Large intestine (tissue), 3 donors: ENCODE measurements at regions not wholly inside any gene's neighbourhood (a gene's known extent, or its start where the extent isn't known, plus 50 kb on each side); places are given as distances from the start of the nearest gene placed in this dataset.
A peak's percentile ranks its signal among the peaks of the same experiment; 100 is the strongest.
"Not testable (repeated sequence)": the region's sequence is repeated elsewhere in the genome, so short reads cannot be mapped to it uniquely, and the experiment has no call there.

Source experiments
- DNase-seq, 2 donors: peaks; one replicate each; pipeline versions ENCODE4 v3.0.0 to v3.0.0-alpha.2; 2013
- H3K27ac ChIP-seq: one replicate; pipeline ENCODE4 v1.5.1; 2013; ENCODE audit warnings: low read length
- H3K27me3 ChIP-seq: 2 replicates; pipeline ENCODE4 v1.6.1; 2013; ENCODE audit warnings: low read length; ENCODE audit not compliant: control insufficient read depth, insufficient read depth
- H3K36me3 ChIP-seq: 2 replicates; pipeline ENCODE4 v1.6.1; 2013; ENCODE audit warnings: low read length; ENCODE audit not compliant: control insufficient read depth, insufficient read depth
- H3K4me1 ChIP-seq: one replicate; pipeline ENCODE4 v1.6.1; 2013; ENCODE audit warnings: low read length; ENCODE audit not compliant: control insufficient read depth, insufficient read depth
- H3K4me3 ChIP-seq: one replicate; pipeline ENCODE4 v1.5.1; 2013; ENCODE audit warnings: low read length
- H3K9me3 ChIP-seq: one replicate; pipeline ENCODE4 v1.6.1; 2013; ENCODE audit warnings: mild to moderate bottlenecking, low read depth, low read length, moderate library complexity; ENCODE audit not compliant: control insufficient read depth
- WGBS: methylation state at CpG from one replicate; pipeline ENCODE4 v1.1.5; 2013; ENCODE audit warnings: low lambda C conversion rate; ENCODE audit not compliant: insufficient coverage; 5-methylcytosine and 5-hydroxymethylcytosine counted together

DNA sequence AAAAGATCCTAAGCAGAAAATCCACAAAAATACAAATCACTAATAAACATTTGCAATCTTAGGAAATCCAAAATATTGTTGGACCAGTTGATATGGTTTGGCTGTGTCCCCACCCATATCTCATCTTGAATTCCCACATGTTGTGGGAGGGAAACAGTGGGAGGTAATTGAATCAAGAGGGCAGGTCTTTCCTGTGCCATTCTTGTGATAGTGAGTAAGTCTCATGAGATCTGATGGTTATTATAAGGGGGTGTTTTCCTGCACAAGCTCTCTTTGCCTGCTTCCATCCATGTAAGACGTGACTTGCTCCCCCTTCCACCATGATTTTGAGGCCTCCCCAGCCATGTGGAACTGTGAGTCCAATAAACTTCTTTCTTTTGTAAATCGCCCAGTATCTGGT lies 79.2 kb upstream of the CHD1 start:
- not testable (repeated sequence) for H3K36me3 ChIP-seq, DNase-seq, H3K4me1 ChIP-seq, H3K27ac ChIP-seq, H3K4me3 ChIP-seq, H3K9me3 ChIP-seq, H3K27me3 ChIP-seq
- no CpG with 5 or more reads among the region's 2 CpGs for WGBS

DNA sequence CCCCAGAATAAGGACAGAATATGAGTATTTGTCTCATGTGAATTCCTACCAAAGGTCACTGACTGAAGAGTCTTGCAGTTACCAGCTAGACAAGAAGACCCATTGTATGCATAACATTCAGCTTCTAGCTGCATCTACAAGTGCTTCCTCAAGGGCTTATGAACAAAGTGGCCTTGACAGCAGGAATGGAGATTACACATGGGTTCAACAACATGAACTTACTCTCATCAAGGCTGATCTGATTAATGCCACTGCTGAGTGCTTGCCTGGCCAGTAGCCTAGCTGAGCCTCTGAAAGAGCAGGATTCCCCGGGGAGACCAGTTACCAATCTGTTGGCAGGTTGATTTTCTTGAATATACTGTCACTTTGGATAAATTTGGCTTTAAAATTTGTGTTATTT lies 76.7 kb upstream of the CHD1 start:
- DNase-seq, result no peak
- Histone ChIP-seq H3K27me3 (no peaks in the 10 kb centered on the region), H3K9me3 (no peaks in the 10 kb centered on the region), H3K4me1 (no peaks in the 10 kb centered on the region), H3K36me3 (no peaks in the 10 kb centered on the region), H3K27ac (no peak overlapping the region), H3K4me3 (no peak overlapping the region)
- no CpG with 5 or more reads among the region's 1 CpG for WGBS

DNA sequence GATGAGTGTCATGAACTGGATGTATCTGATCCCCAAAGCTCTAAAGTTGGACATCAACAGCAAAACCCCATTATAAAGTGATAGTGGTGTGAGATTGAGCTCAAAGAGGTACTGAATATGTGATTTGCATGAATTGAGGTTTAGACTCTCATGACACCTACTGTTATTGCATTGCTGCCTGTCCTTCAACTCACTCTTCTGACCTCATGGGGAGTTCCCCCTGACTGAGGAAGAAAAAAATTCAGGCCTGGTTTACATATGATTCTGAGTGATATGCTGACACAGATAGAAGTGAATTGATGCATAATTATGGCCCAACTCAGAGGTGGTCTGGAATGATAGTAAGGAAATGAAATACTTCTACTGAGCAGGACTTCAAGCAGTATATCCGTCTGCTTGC lies 76.2 kb upstream of the CHD1 start:
- WGBS, result no CpG with 5 or more reads among the region's 1 CpG
- H3K9me3 ChIP-seq, result no peaks in the 10 kb centered on the region
- H3K27ac ChIP-seq, result no peak overlapping the region
- no peaks in the 10 kb centered on the region for H3K27me3 ChIP-seq
- no peaks in the 10 kb centered on the region for H3K36me3 ChIP-seq
- no peak overlapping the region for H3K4me3 ChIP-seq
- DNase-seq, result no peak
- no peaks in the 10 kb centered on the region for H3K4me1 ChIP-seq

DNA sequence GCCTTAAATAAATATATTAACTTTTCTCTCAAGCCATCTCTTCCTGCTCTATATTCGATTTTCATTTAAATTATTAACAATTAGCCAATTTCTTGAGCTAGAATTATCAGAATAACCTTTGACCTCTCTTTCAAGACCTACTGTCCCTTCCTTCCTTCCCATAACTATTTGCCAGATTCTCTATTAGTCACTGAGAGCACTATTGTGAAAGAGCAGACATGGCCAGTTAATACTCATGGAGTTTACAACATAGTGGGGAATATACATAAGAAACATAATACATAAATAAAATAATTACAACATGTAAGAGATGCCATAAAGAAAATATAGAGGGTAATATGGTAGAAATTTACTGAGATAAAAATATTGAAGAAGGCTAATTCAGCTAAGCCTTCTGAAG lies 72.1 kb upstream of the CHD1 start:
- Histone ChIP-seq H3K27ac (no peak overlapping the region), H3K36me3 (no peaks in the 10 kb centered on the region), H3K4me3 (no peak overlapping the region), H3K9me3 (no peaks in the 10 kb centered on the region), H3K4me1 (no peaks in the 10 kb centered on the region), H3K27me3 (no peaks in the 10 kb centered on the region)
- 50% methylated on average over 1 of the region's 1 CpG for WGBS
- peak in 1 of 2 donors; percentile 20 for DNase-seq

DNA sequence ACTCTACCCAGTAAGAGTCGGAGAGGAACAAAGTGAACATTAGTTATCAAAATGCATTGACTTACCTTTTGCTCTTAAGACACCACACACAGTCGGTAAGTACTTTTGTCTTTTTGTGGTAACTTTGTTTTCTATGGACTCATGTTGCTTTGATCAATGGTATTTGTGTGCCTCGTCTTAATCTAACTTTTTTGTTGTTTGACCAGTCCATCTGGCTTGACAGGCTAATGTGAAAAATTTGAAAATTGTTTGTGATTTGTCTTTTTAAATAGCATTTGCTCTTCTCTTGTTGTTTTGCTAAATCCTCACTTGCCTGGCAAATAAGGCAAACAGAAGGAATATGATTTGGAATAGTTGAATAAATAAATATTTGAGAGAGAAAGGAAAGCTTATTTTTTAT lies 71.4 kb upstream of the CHD1 start:
- no peaks in the 10 kb centered on the region for H3K27me3 ChIP-seq
- WGBS, result 86% methylated on average over 1 of the region's 3 CpGs
- no peaks in the 10 kb centered on the region for H3K9me3 ChIP-seq
- H3K36me3 ChIP-seq, result no peaks in the 10 kb centered on the region
- no peak for DNase-seq
- H3K4me1 ChIP-seq, result no peaks in the 10 kb centered on the region
- no peak overlapping the region for H3K4me3 ChIP-seq
- no peak overlapping the region for H3K27ac ChIP-seq

DNA sequence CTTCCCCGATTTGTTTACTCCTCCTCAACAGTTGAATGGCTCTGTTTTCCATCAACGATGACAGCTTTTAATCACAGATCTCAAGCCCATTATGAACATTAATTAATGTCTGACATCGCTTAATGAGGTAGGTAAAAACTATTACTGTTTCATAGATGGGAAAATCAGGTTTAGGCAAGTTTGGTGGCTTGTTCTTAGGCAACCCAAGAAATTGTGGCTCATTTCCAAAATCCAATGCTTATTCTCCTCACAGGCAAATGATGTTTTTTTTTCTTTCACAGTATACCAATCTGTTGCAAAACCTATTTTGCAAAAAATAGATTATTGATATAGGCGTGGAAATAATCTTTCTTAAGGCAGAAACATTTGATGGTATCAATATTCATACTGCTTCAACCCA lies 70.8 kb upstream of the CHD1 start:
- DNase-seq, result no peak
- Histone ChIP-seq H3K4me1 (no peaks in the 10 kb centered on the region), H3K36me3 (no peaks in the 10 kb centered on the region), H3K27ac (no peak overlapping the region), H3K4me3 (no peak overlapping the region), H3K27me3 (no peaks in the 10 kb centered on the region), H3K9me3 (no peaks in the 10 kb centered on the region)
- WGBS, result 94% methylated on average over 4 of the region's 4 CpGs

DNA sequence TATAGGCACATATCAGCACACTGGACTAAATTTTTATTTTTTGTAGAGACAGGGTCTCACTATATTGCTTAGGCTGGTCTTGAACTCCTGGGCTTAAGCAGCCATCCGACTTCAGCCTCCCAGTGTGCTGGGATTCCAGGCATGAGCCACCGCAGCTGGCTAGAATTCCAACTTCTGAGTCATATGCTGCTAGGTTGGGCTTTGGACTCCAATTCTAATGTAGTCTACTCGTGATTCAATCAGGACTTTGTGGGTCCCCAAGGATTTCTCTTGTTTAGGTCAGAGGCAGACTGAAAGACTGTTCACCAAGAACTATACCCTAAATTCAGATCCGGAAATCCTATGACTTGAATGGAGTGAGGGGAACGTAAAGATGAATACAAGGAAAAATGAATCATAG lies 68.2 kb upstream of the CHD1 start:
- H3K36me3 ChIP-seq, result no peaks in the 10 kb centered on the region
- no peak for DNase-seq
- no peaks in the 10 kb centered on the region for H3K27me3 ChIP-seq
- H3K27ac ChIP-seq, result no peak overlapping the region
- H3K4me3 ChIP-seq, result no peak overlapping the region
- H3K4me1 ChIP-seq, result no peaks in the 10 kb centered on the region
- 100% methylated on average over 2 of the region's 5 CpGs for WGBS
- no peaks in the 10 kb centered on the region for H3K9me3 ChIP-seq

DNA sequence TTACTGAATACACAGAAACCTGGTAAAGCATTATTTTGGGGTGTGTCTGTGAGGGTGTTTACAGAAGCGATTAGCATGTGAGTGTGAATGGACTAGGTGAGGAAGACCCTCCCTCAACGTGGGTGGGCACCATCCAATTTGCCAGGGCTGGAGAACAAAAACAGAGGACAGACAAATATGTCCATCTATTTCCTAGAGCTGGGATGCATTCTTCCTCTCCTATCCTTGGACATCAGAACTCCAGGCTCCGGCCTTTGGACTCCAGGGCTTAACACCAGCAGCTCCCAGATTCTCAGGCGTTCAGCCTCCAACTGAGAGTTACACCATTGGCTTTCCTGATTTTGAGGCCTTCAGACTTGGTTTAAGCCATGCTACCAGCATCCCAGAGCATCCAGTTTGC lies 65.8 kb upstream of the CHD1 start:
- DNase-seq, result peak; percentile 9 to 55
- H3K27ac ChIP-seq, result no peak overlapping the region

DNA sequence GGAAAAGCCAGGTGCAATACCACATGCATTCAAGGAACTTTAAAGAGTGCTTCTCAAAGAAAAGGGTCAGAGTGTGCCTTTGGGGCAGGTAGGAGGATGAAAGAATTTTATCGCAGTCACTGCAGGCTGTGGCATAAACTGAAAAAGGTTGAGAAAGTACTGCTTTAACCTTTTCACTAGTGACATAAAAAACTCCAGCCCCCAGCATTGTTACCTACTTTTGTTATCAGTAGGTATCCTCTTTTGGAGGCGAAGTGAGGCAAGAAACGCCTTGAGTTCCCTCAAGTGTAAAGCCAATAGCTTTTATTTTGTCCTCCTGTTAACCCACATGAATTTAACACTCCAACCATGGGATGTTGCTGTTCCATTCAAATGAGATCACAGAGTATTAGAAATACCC lies 64.7 kb upstream of the CHD1 start:
- Histone ChIP-seq H3K27ac (no peak overlapping the region), H3K4me1 (no peaks in the 10 kb centered on the region), H3K9me3 (peaks cover 1% of the 10 kb centered on the region), H3K27me3 (no peaks in the 10 kb centered on the region), H3K36me3 (no peaks in the 10 kb centered on the region), H3K4me3 (no peak overlapping the region)
- 50% methylated on average over 1 of the region's 3 CpGs for WGBS
- DNase-seq, result no peak

More for the DNA sequence above, 65.8 kb upstream of the CHD1 start:
- Histone ChIP-seq H3K9me3 (no peaks in the 10 kb centered on the region), H3K27me3 (no peaks in the 10 kb centered on the region), H3K4me1 (no peaks in the 10 kb centered on the region), H3K36me3 (no peaks in the 10 kb centered on the region), H3K4me3 (no peak overlapping the region)
- no CpG with 5 or more reads among the region's 4 CpGs for WGBS

DNA sequence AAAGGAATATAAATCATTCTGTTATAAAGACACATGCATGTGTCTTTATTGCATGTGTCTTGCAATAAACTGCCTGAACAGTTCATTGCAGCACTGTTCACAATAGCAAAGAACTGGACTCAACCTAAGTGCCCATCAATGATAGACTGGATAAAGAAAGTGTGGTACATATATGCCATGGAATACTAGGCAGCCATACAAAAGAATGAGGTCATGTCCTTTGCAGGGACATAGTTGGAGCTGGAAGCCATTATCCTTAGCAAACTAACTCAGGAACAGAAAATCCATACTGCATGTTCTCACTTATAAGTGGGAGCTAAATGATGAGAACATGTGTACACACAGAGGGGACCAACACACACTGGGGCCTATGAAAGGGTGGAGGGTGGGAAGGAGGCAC lies 63.7 kb upstream of the CHD1 start:
- Histone ChIP-seq H3K36me3 (no peaks in the 10 kb centered on the region), H3K4me3 (no peak overlapping the region)

DNA sequence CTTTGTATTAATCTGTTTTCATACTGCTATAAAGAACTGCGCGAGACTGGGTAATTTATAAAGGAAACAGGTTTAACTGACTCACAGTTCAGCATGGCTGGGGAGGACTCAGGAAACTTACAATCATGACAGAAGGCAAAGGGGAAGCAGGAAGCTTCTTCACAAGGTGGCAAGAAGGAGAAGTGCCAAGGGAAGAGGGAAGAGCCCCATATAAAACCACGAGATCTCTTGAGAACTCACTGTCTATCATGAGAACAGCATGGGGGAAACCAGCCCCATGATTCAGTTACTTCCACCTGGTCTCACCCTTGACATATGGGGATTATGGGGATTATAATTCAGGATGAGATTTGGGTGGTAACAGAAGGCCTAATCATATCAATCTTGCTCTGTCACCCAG lies 60.9 kb upstream of the CHD1 start:
- WGBS, result no CpG with 5 or more reads among the region's 3 CpGs
- Histone ChIP-seq H3K4me1 (no peaks in the 10 kb centered on the region), H3K27me3 (no peaks in the 10 kb centered on the region), H3K9me3 (peaks cover 2% of the 10 kb centered on the region), H3K4me3 (no peak overlapping the region), H3K36me3 (no peaks in the 10 kb centered on the region), H3K27ac (no peak overlapping the region)
- no peak for DNase-seq

More for the DNA sequence above, 63.7 kb upstream of the CHD1 start:
- Histone ChIP-seq H3K27ac (no peak overlapping the region), H3K9me3 (peaks cover 2% of the 10 kb centered on the region), H3K4me1 (no peaks in the 10 kb centered on the region), H3K27me3 (no peaks in the 10 kb centered on the region)
- no peak for DNase-seq
